ENCODE measurements at regions not wholly inside any gene's neighbourhood (a gene's known extent, or its start where the extent isn't known, plus 50 kb on each side); places are given as distances from the start of the nearest gene placed in this dataset.

GRCh38 chr2:240375024-240375645, 60.3 kb upstream of the GPC1 start:
- Histone ChIP-seq H3F3A (replicated peaks; ENCODE audit: insufficient read depth) (no peaks in the 10 kb centered on the region), H3K9me3 (no peaks in the 10 kb centered on the region), H3K4me2 (no peak overlapping the region), H3K9me2 (no peaks in the 10 kb centered on the region), H4K20me1 (ENCODE audit: insufficient read depth) (no peaks in the 10 kb centered on the region), H3K9ac (no peak overlapping the region), H2AFZ (ENCODE audit: low read depth) (no peak overlapping the region), H3K79me2 (ENCODE audit: insufficient read depth) (no peaks in the 10 kb centered on the region), H3K27me3 (ENCODE audit: insufficient read depth) (no peaks in the 10 kb centered on the region), H3K4me1 (ENCODE audit: control insufficient read depth in 1 of 2, insufficient read depth in 2 of 2, low read depth in 1 of 2, low read length in 1 of 2) (peaks cover 0 to 13% of the 10 kb centered on the region in 2 experiments; a peak in 1 of 4 replicates), H3K4me3 (ENCODE audit: low read depth in 2 of 2, low read length in 1 of 2) (no peak overlapping the region), H3K27ac (ENCODE audit: low read depth in 2 of 2, low read length in 1 of 2) (no peak overlapping the region), H3K36me3 (replicated peaks in 1 of 2; ENCODE audit: control insufficient read depth in 1 of 2, insufficient read depth in 2 of 2, low read length in 1 of 2) (no peaks in the 10 kb centered on the region)
- DNase-seq: no peak
- ChIA-PET CTCF (no interaction called here), POLR2A (no interaction called here)
- TF ChIP-seq NFIC (IDR thresholded peaks at IDR 0.05; ENCODE audit: borderline replicate concordance): no peak
- TF ChIP-seq EZH2phosphoT487 (IDR thresholded peaks at IDR 0.05; ENCODE audit: borderline replicate concordance, low read depth): no peak
- TF ChIP-seq TEAD4 (IDR thresholded peaks at IDR 0.05; ENCODE audit: borderline replicate concordance, insufficient read depth): no peak
- WGBS (ENCODE audit: low lambda C conversion rate): 94% methylated on average over 25 of the region's 28 CpGs

GRCh38 chr2:240376739-240377138, 58.7 kb upstream of the GPC1 start:
- DNase-seq: no peak
- Histone ChIP-seq H3F3A (replicated peaks; ENCODE audit: insufficient read depth) (no peaks in the 10 kb centered on the region), H3K4me2 (no peak overlapping the region), H3K4me3 (ENCODE audit: low read depth in 2 of 2, low read length in 1 of 2) (no peak overlapping the region), H3K79me2 (ENCODE audit: insufficient read depth) (no peaks in the 10 kb centered on the region), H4K20me1 (ENCODE audit: insufficient read depth) (no peaks in the 10 kb centered on the region), H3K27ac (ENCODE audit: low read depth in 2 of 2, low read length in 1 of 2) (no peak overlapping the region), H2AFZ (ENCODE audit: low read depth) (no peak overlapping the region), H3K4me1 (ENCODE audit: control insufficient read depth in 1 of 2, insufficient read depth in 2 of 2, low read depth in 1 of 2, low read length in 1 of 2) (peaks cover 0 to 13% of the 10 kb centered on the region in 2 experiments; a peak in 1 of 4 replicates), H3K9me3 (no peaks in the 10 kb centered on the region), H3K27me3 (ENCODE audit: insufficient read depth) (no peaks in the 10 kb centered on the region), H3K9me2 (no peaks in the 10 kb centered on the region), H3K36me3 (replicated peaks in 1 of 2; ENCODE audit: control insufficient read depth in 1 of 2, insufficient read depth in 2 of 2, low read length in 1 of 2) (no peaks in the 10 kb centered on the region), H3K9ac (no peak overlapping the region)
- TF ChIP-seq EZH2phosphoT487 (IDR thresholded peaks at IDR 0.05; ENCODE audit: borderline replicate concordance, low read depth) (no peak), JUND (IDR thresholded peaks at IDR 0.05) (no peak)
- ChIA-PET CTCF (interaction anchor here (0.8 kb wide), 1 partner anchor 62 kb away, joined by 3 read pairs; no protein-coding TSS in a partner anchor), POLR2A (no interaction called here)
- WGBS (ENCODE audit: low lambda C conversion rate): 67% methylated on average over 4 of the region's 12 CpGs

- no peak for DNase-seq
- TF ChIP-seq SMC3 (IDR thresholded peaks at IDR 0.05; ENCODE audit: low read depth, low read length) (no peak), MXI1 (IDR thresholded peaks at IDR 0.05; ENCODE audit: low read depth, low read length) (no peak), POLR2AphosphoS5 (IDR thresholded peaks at IDR 0.05; ENCODE audit: low read depth, low read length) (no peak), EZH2phosphoT487 (IDR thresholded peaks at IDR 0.05; ENCODE audit: borderline replicate concordance, low read depth) (no peak), MAX (IDR thresholded peaks at IDR 0.05; ENCODE audit: low read depth) (no peak), MEF2A (IDR thresholded peaks at IDR 0.05; ENCODE audit: borderline replicate concordance, low read depth) (no peak), IRF3 (IDR thresholded peaks at IDR 0.05; ENCODE audit: low read depth, low read length) (no peak), JUND (IDR thresholded peaks at IDR 0.05) (no peak), TCF12 (IDR thresholded peaks at IDR 0.05) (no peak), GABPA (IDR thresholded peaks at IDR 0.05; ENCODE audit: low read depth) (no peak), CTCF (IDR thresholded peaks at IDR 0.05) (no peak), NFIC (IDR thresholded peaks at IDR 0.05; ENCODE audit: borderline replicate concordance) (no peak), USF1 (IDR thresholded peaks at IDR 0.05; ENCODE audit: borderline replicate concordance, low read depth) (no peak), TEAD4 (IDR thresholded peaks at IDR 0.05; ENCODE audit: borderline replicate concordance, insufficient read depth) (no peak), ZBTB33 (IDR thresholded peaks at IDR 0.05; ENCODE audit: borderline replicate concordance, low read depth) (no peak)
Observed at GRCh38 chr2:240377366-240377765, 58.1 kb upstream of the GPC1 start.

More at GRCh38 chr2:240377366-240377765, 58.1 kb upstream of the GPC1 start:
- Histone ChIP-seq H3K27me3 (ENCODE audit: insufficient read depth) (no peaks in the 10 kb centered on the region), H4K20me1 (ENCODE audit: insufficient read depth) (no peaks in the 10 kb centered on the region), H3K27ac (ENCODE audit: low read depth in 2 of 2, low read length in 1 of 2) (no peak overlapping the region), H3K4me2 (no peak overlapping the region), H2AFZ (ENCODE audit: low read depth) (no peak overlapping the region), H3K9me2 (no peaks in the 10 kb centered on the region), H3K4me3 (ENCODE audit: low read depth in 2 of 2, low read length in 1 of 2) (no peak overlapping the region), H3F3A (replicated peaks; ENCODE audit: insufficient read depth) (no peaks in the 10 kb centered on the region), H3K36me3 (replicated peaks in 1 of 2; ENCODE audit: control insufficient read depth in 1 of 2, insufficient read depth in 2 of 2, low read length in 1 of 2) (no peaks in the 10 kb centered on the region), H3K79me2 (ENCODE audit: insufficient read depth) (no peaks in the 10 kb centered on the region), H3K4me1 (ENCODE audit: control insufficient read depth in 1 of 2, insufficient read depth in 2 of 2, low read depth in 1 of 2, low read length in 1 of 2) (peaks cover 0 to 13% of the 10 kb centered on the region in 2 experiments; a peak in 1 of 4 replicates), H3K9me3 (no peaks in the 10 kb centered on the region), H3K9ac (no peak overlapping the region)
- ChIA-PET POLR2A (no interaction called here), CTCF (no interaction called here)
- 86% methylated on average over 10 of the region's 10 CpGs for WGBS (ENCODE audit: low lambda C conversion rate)

Measured in SK-N-SH (cell line).